LNCaP clone FGC (cell line): ENCODE measurements at regions not wholly inside any gene's neighbourhood (a gene's known extent, or its start where the extent isn't known, plus 50 kb on each side); places are given as distances from the start of the nearest gene placed in this dataset.

Experiments
- DNase-seq: peaks from one replicate; pipeline ENCODE4 v3.0.0-alpha.2; 2011; ENCODE audit warnings: low read depth
- H3K4me3 ChIP-seq: 2 replicates; pipeline ENCODE4 v1.5.1; 2011; ENCODE audit warnings: mild to moderate bottlenecking, low read depth, low read length, control low read depth
- CTCF ChIP-seq: IDR thresholded peaks from 2 replicates; pipeline ENCODE4 v1.5.1; 2012; ENCODE audit warnings: mild to moderate bottlenecking; ENCODE audit not compliant: control insufficient read depth, insufficient read depth; ENCODE audit errors: extremely low read depth

- no peak for DNase-seq
- no peak for TF ChIP-seq CTCF
- no peak overlapping the region for H3K4me3 ChIP-seq
These were observed 228.6 kb upstream of the IL12A start for GRCh38 chr3:159760046-159760445.

GRCh38 chr3:159761369-159761768 lies 227.3 kb upstream of the IL12A start:
- TF ChIP-seq CTCF, result no peak
- no peak overlapping the region for H3K4me3 ChIP-seq

GRCh38 chr3:159761848-159762635 lies 226.6 kb upstream of the IL12A start:
- no peak overlapping the region for H3K4me3 ChIP-seq
- no peak for DNase-seq
- TF ChIP-seq CTCF, result no peak

More at GRCh38 chr3:159761369-159761768, 227.3 kb upstream of the IL12A start:
- peak; percentile 54 for DNase-seq

- no peak for TF ChIP-seq CTCF
- peak overlapping the region; percentile 51 for H3K4me3 ChIP-seq
- no peak for DNase-seq
These were observed 225.5 kb upstream of the IL12A start for GRCh38 chr3:159763011-159763601.

GRCh38 chr3:159763602-159764489 lies 224.8 kb upstream of the IL12A start:
- peak overlapping the region; percentile 51 for H3K4me3 ChIP-seq
- TF ChIP-seq CTCF, result no peak
- no peak for DNase-seq

GRCh38 chr3:159764490-159765029 lies 224.1 kb upstream of the IL12A start:
- no peak for TF ChIP-seq CTCF
- no peak for DNase-seq
- peak overlapping the region; percentile 51 for H3K4me3 ChIP-seq
